Vagina (tissue), 2 donors: ENCODE measurements at regions not wholly inside any gene's neighbourhood (a gene's known extent, or its start where the extent isn't known, plus 50 kb on each side); places are given as distances from the start of the nearest gene placed in this dataset.

Experiments
- DNase-seq, 2 donors: peaks; one replicate each; pipeline ENCODE4 v3.0.0-alpha.2; 2017; ENCODE audit errors: extremely low spot score in 2 of 2
- H3K27ac ChIP-seq: fragments of 200-600 bp; sonication (generic); one replicate; pipeline ENCODE4 v1.5.1; 2019
- H3K27me3 ChIP-seq: fragments of 200-600 bp; sonication (generic); one replicate; pipeline ENCODE4 v1.5.1; 2019
- H3K36me3 ChIP-seq, 2 donors: fragments of 200-600 bp; sonication (generic); one replicate each; pipeline ENCODE4 v1.5.1; 2017 to 2019
- H3K4me1 ChIP-seq: fragments of 200-600 bp; sonication (generic); one replicate; pipeline ENCODE4 v1.5.1; 2019
- H3K4me3 ChIP-seq, 2 donors: fragments of 200-600 bp; sonication (generic); 1 replicate in 1 of 2; 2 replicates in 1 of 2; pipeline ENCODE4 v1.5.1; 2016 to 2019
- H3K9me3 ChIP-seq: fragments of 200-600 bp; sonication (generic); one replicate; pipeline ENCODE4 v1.5.1; 2019
- CTCF ChIP-seq, 3 experiments: fragments of 450-650 bp in 2 of 3; fragments of 200-600 bp in 1 of 3; sonication (generic) in 1 of 3; IDR thresholded peaks; one replicate each; pipeline ENCODE4 v1.5.1; 2017 to 2019; ENCODE audit warnings: antibody characterized with exemption in 3 of 3, mild to moderate bottlenecking in 2 of 3, moderate library complexity in 2 of 3
- POLR2A ChIP-seq, 2 donors: fragments of 450-650 bp; IDR thresholded peaks; one replicate each; pipeline ENCODE4 v1.6.1; 2017; ENCODE audit warnings: antibody characterized with exemption in 2 of 2, mild to moderate bottlenecking in 2 of 2, moderate library complexity in 2 of 2
- POLR2AphosphoS5 ChIP-seq, 2 donors: sonication (generic); formaldehyde crosslinking; IDR thresholded peaks; one replicate each; pipeline ENCODE4 v1.9.0; 2017; ENCODE audit warnings: antibody characterized with exemption in 2 of 2, mild to moderate bottlenecking in 2 of 2, low read depth in 1 of 2; ENCODE audit not compliant: insufficient read depth in 1 of 2
- intact Hi-C: fragments of 100-400 bp; cut with DNase I; formaldehyde crosslinking; loops from one replicate; pipeline ENCODE4 v1.15.1; 2023

DNA sequence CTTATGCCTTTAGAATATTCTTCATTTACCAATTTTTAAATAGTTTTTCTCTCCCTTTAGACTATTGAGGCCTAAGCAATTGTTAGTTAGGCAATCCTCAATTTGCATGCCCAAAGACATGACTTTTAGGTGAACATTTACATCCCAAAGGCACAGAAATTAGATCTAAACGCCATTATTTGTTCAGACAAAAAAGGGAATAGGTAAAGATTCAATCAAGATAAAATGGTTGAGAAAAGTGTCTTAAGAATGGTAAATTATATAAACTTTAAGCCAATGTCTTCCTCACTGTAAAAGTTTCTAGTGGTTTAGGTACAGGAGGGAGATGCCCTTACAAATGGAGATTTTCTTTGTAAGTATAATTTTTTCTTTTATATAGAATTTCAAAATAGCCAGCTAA lies 50.2 kb upstream of the MME start:
- DNase-seq, result no peak
- H3K4me1 ChIP-seq, result no peaks in the 10 kb centered on the region
- H3K36me3 ChIP-seq, result no peaks in the 10 kb centered on the region
- H3K9me3 ChIP-seq, result no peaks in the 10 kb centered on the region
- H3K4me3 ChIP-seq, result no peak overlapping the region
- TF ChIP-seq CTCF (IDR thresholded peaks at IDR 0.05) (no peak), POLR2A (IDR thresholded peaks at IDR 0.05) (no peak), POLR2AphosphoS5 (IDR thresholded peaks at IDR 0.05; ENCODE audit: insufficient read depth in 1 of 2, low read depth in 1 of 2) (no peak)
- no peak overlapping the region for H3K27ac ChIP-seq
- no peaks in the 10 kb centered on the region for H3K27me3 ChIP-seq
- intact Hi-C loops, result no loop called here

- no peaks in the 10 kb centered on the region for H3K27me3 ChIP-seq
- H3K9me3 ChIP-seq, result no peaks in the 10 kb centered on the region
- intact Hi-C loops, result no loop called here
- H3K36me3 ChIP-seq, result no peaks in the 10 kb centered on the region
- H3K27ac ChIP-seq, result no peak overlapping the region
- H3K4me1 ChIP-seq, result no peaks in the 10 kb centered on the region
- no peak overlapping the region for H3K4me3 ChIP-seq
- DNase-seq, result no peak
- TF ChIP-seq POLR2A (IDR thresholded peaks at IDR 0.05) (no peak), CTCF (IDR thresholded peaks at IDR 0.05) (no peak), POLR2AphosphoS5 (IDR thresholded peaks at IDR 0.05; ENCODE audit: insufficient read depth in 1 of 2, low read depth in 1 of 2) (no peak)
Measured at GRCh38 chr3:155026999-155027591, 53.0 kb upstream of the MME start.

GRCh38 chr3:155024006-155024638 lies 56.0 kb upstream of the MME start:
- H3K4me1 ChIP-seq, result no peaks in the 10 kb centered on the region
- DNase-seq, result no peak
- no peaks in the 10 kb centered on the region for H3K36me3 ChIP-seq
- intact Hi-C loops, result no loop called here
- H3K9me3 ChIP-seq, result no peaks in the 10 kb centered on the region
- H3K27me3 ChIP-seq, result no peaks in the 10 kb centered on the region
- no peak overlapping the region for H3K27ac ChIP-seq
- TF ChIP-seq CTCF (IDR thresholded peaks at IDR 0.05) (no peak), POLR2AphosphoS5 (IDR thresholded peaks at IDR 0.05; ENCODE audit: insufficient read depth in 1 of 2, low read depth in 1 of 2) (no peak), POLR2A (IDR thresholded peaks at IDR 0.05) (no peak)
- no peak overlapping the region for H3K4me3 ChIP-seq

DNA sequence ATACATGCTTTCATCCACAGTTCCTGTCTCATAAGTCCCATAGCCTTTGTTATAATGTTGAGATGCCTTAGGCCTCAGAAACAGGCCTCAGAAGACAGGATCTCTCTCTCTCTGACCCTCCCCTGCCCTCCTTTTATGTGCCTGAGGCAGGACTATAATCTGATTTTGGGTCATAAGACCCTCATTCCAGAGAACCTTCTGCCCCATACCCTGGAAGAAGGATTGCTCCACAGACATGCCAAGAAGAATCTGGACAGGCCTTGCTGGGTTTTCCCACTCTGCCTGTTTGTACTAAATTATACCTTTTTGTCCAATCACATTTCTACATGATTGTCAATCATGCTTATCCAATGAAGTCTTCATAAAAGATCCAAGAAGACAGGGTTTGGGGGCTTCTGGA lies 57.2 kb upstream of the MME start:
- Histone ChIP-seq H3K4me3 (no peak overlapping the region), H3K36me3 (no peaks in the 10 kb centered on the region), H3K27ac (no peak overlapping the region), H3K9me3 (no peaks in the 10 kb centered on the region), H3K4me1 (no peaks in the 10 kb centered on the region), H3K27me3 (no peaks in the 10 kb centered on the region)
- no peak for TF ChIP-seq POLR2AphosphoS5 (IDR thresholded peaks at IDR 0.05; ENCODE audit: insufficient read depth in 1 of 2, low read depth in 1 of 2)
- no peak for TF ChIP-seq POLR2A (IDR thresholded peaks at IDR 0.05)
- TF ChIP-seq CTCF (IDR thresholded peaks at IDR 0.05), result no peak
- DNase-seq, result no peak
- intact Hi-C loops, result no loop called here

DNA sequence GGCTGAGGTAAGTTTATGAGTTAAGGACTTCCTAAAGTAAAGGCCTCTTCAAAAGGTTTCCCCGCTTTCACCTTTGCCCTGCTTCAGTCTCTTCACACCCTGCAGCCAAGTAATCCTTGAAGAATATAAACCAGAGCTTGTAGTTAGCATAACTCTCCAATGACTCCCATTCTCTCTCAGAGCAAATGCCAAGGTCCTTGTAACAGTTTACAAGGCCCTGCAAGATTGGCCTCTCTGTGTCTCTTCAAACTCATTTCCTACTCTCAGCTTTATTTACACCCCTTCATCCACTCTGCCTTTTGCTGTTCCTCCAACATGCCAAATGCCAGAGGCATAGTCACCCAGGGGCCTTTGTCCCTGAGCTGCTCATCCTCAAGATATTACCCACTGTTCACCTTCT lies 60.5 kb upstream of the MME start:
- Histone ChIP-seq H3K4me1 (no peaks in the 10 kb centered on the region), H3K9me3 (no peaks in the 10 kb centered on the region), H3K27me3 (no peaks in the 10 kb centered on the region), H3K4me3 (no peak overlapping the region), H3K36me3 (no peaks in the 10 kb centered on the region), H3K27ac (no peak overlapping the region)
- TF ChIP-seq POLR2AphosphoS5 (IDR thresholded peaks at IDR 0.05; ENCODE audit: insufficient read depth in 1 of 2, low read depth in 1 of 2), result no peak
- TF ChIP-seq CTCF (IDR thresholded peaks at IDR 0.05), result no peak
- TF ChIP-seq POLR2A (IDR thresholded peaks at IDR 0.05), result no peak
- intact Hi-C loops, result no loop called here
- no peak for DNase-seq
